H9 (cell line): ENCODE measurements at regions not wholly inside any gene's neighbourhood (a gene's known extent, or its start where the extent isn't known, plus 50 kb on each side); places are given as distances from the start of the nearest gene placed in this dataset.

Experiments used
- DNase-seq: peaks from one replicate; pipeline ENCODE4 v3.0.0-alpha.2; 2017
- H2AFZ ChIP-seq: one replicate; pipeline ENCODE4 v1.6.1; 2013; ENCODE audit warnings: mild to moderate bottlenecking, low read length, control low read depth, moderate library complexity
- H2AK5ac ChIP-seq: 2 replicates; pipeline ENCODE4 v1.6.1; 2013; ENCODE audit warnings: low read length, control low read depth, mixed read lengths; ENCODE audit not compliant: insufficient read length
- H2BK120ac ChIP-seq: one replicate; pipeline ENCODE4 v1.6.1; 2013; ENCODE audit warnings: low read depth, mild to moderate bottlenecking, low read length, control low read depth, inconsistent platforms; ENCODE audit not compliant: poor library complexity, severe bottlenecking
- H2BK12ac ChIP-seq: 2 replicates; pipeline ENCODE4 v1.6.1; 2013; ENCODE audit warnings: low read length, control low read depth, mixed read lengths, low read depth; ENCODE audit not compliant: insufficient read length
- H2BK15ac ChIP-seq: 2 replicates; pipeline ENCODE4 v1.6.1; 2013; ENCODE audit warnings: low read depth, low read length, control low read depth
- H2BK20ac ChIP-seq: one replicate; pipeline ENCODE4 v1.6.1; 2013; ENCODE audit warnings: low read depth, mild to moderate bottlenecking, low read length, control low read depth, inconsistent platforms; ENCODE audit not compliant: poor library complexity, severe bottlenecking
- H2BK5ac ChIP-seq: 2 replicates; pipeline ENCODE4 v1.6.1; 2013; ENCODE audit warnings: low read length, control low read depth, mixed read lengths; ENCODE audit not compliant: insufficient read length
- H3K14ac ChIP-seq: 2 replicates; pipeline ENCODE4 v1.6.1; 2013; ENCODE audit warnings: low read length, control low read depth; ENCODE audit not compliant: insufficient read depth
- H3K18ac ChIP-seq: 2 replicates; pipeline ENCODE4 v1.6.1; 2013; ENCODE audit warnings: low read depth, mild to moderate bottlenecking, mixed read lengths, low read length, control low read depth; ENCODE audit not compliant: insufficient read length
- H3K23ac ChIP-seq: 2 replicates; pipeline ENCODE4 v1.6.1; 2013; ENCODE audit warnings: low read length, control low read depth, mixed read lengths, low read depth; ENCODE audit not compliant: insufficient read length
- H3K23me2 ChIP-seq: 2 replicates; pipeline ENCODE4 v1.6.1; 2013; ENCODE audit warnings: low read depth, mild to moderate bottlenecking, mixed read lengths, low read length, control low read depth; ENCODE audit not compliant: insufficient read length, poor library complexity, severe bottlenecking
- H3K27ac ChIP-seq: 2 replicates; pipeline ENCODE4 v1.5.1; 2013; ENCODE audit warnings: low read length, control low read depth, mixed read lengths, low read depth; ENCODE audit not compliant: insufficient read length
- H3K27me3 ChIP-seq: 2 replicates; pipeline ENCODE4 v1.6.1; 2013; ENCODE audit warnings: low read length, control low read depth, inconsistent platforms; ENCODE audit not compliant: insufficient read depth
- H3K4ac ChIP-seq: 2 replicates; pipeline ENCODE4 v1.6.1; 2013; ENCODE audit warnings: low read depth, mild to moderate bottlenecking, control low read depth, inconsistent platforms, low read length, moderate library complexity
- H3K4me1 ChIP-seq: 2 replicates; pipeline ENCODE4 v1.6.1; 2013; ENCODE audit warnings: low read length, control low read depth, inconsistent platforms; ENCODE audit not compliant: insufficient read depth
- H3K4me2 ChIP-seq: 2 replicates; pipeline ENCODE4 v1.6.1; 2013; ENCODE audit warnings: low read length, control low read depth, mixed read lengths; ENCODE audit not compliant: insufficient read length, insufficient read depth
- H3K56ac ChIP-seq: 2 replicates; pipeline ENCODE4 v1.6.1; 2013; ENCODE audit warnings: low read depth, mild to moderate bottlenecking, mixed read lengths, low read length, control low read depth; ENCODE audit not compliant: insufficient read length
- H3K79me1 ChIP-seq: 2 replicates; pipeline ENCODE4 v1.6.1; 2013; ENCODE audit warnings: low read depth, mild to moderate bottlenecking, moderate library complexity, low read length, control low read depth, inconsistent platforms; ENCODE audit not compliant: insufficient read depth, poor library complexity, severe bottlenecking
- H3K79me2 ChIP-seq: 2 replicates; pipeline ENCODE4 v1.6.1; 2013; ENCODE audit warnings: low read length, control low read depth, inconsistent platforms; ENCODE audit not compliant: insufficient read depth
- H3K9ac ChIP-seq: 2 replicates; pipeline ENCODE4 v1.6.1; 2013; ENCODE audit warnings: low read length, control low read depth, mixed read lengths; ENCODE audit not compliant: insufficient read length; ENCODE audit errors: extremely low read depth
- H3K9me3 ChIP-seq: one replicate; pipeline ENCODE4 v1.6.1; 2013; ENCODE audit warnings: low read depth, low read length, inconsistent platforms; ENCODE audit not compliant: control insufficient read depth
- H3T11ph ChIP-seq: one replicate; pipeline ENCODE4 v1.6.1; 2013; ENCODE audit warnings: mild to moderate bottlenecking, low read length, control low read depth, inconsistent platforms
- H4K20me1 ChIP-seq: one replicate; pipeline ENCODE4 v1.6.1; 2013; ENCODE audit not compliant: control insufficient read depth, insufficient read length, insufficient read depth
- H4K5ac ChIP-seq: 2 replicates; pipeline ENCODE4 v1.6.1; 2013; ENCODE audit warnings: low read depth, mild to moderate bottlenecking, mixed read lengths, low read length, control low read depth; ENCODE audit not compliant: insufficient read length
- H4K8ac ChIP-seq: replicated peaks from 2 replicates; pipeline ENCODE4 v1.6.1; 2013; ENCODE audit warnings: low read length, control low read depth, mixed read lengths, low read depth; ENCODE audit not compliant: insufficient read length
- H4K91ac ChIP-seq: 2 replicates; pipeline ENCODE4 v1.6.1; 2013; ENCODE audit warnings: low read depth, mild to moderate bottlenecking, moderate library complexity, mixed read lengths, low read length, control low read depth; ENCODE audit not compliant: insufficient read length
- H3K27ac Mint-ChIP-seq, 3 experiments: 2 replicates in 2 of 3; 3 replicates in 1 of 3; pipeline ENCODE4 v1.8.0; 2020 to 2021; ENCODE audit warnings: mixed read lengths in 3 of 3, mild to moderate bottlenecking in 1 of 3, moderate library complexity in 1 of 3
- H3K27me3 Mint-ChIP-seq: 2 replicates; pipeline ENCODE4 v1.8.0; 2021; ENCODE audit warnings: low read depth, mild to moderate bottlenecking, moderate library complexity, mixed read lengths
- H3K36me3 Mint-ChIP-seq, 3 experiments: 2 replicates in 2 of 3; 3 replicates in 1 of 3; pipeline ENCODE4 v1.8.0; 2020 to 2021; ENCODE audit warnings: low read depth in 3 of 3, mixed read lengths in 3 of 3; ENCODE audit not compliant: insufficient read depth in 1 of 3
- H3K4me1 Mint-ChIP-seq, 2 experiments: 2 replicates each; pipeline ENCODE4 v1.8.0; 2020; ENCODE audit warnings: mixed read lengths in 2 of 2
- H3K4me3 Mint-ChIP-seq, 2 experiments: 2 replicates in 1 of 2; 3 replicates in 1 of 2; pipeline ENCODE4 v1.8.0; 2020 to 2021; ENCODE audit warnings: mild to moderate bottlenecking in 2 of 2, mixed read lengths in 2 of 2, moderate library complexity in 1 of 2
- H3K9me3 Mint-ChIP-seq, 2 experiments: 2 replicates in 1 of 2; 3 replicates in 1 of 2; pipeline ENCODE4 v1.8.0; 2020; ENCODE audit warnings: mild to moderate bottlenecking in 2 of 2, mixed read lengths in 2 of 2, moderate library complexity in 1 of 2
- WGBS: extraction: QIAGEN DNeasy Blood & Tissue Kit; methylation state at CpG from one replicate; pipeline ENCODE4 v1.1.7; 2013; ENCODE audit warnings: missing lambda C conversion rate, low lambda C conversion rate, mixed read lengths; ENCODE audit not compliant: insufficient read length; ENCODE audit errors: extremely low coverage; 5-methylcytosine and 5-hydroxymethylcytosine counted together
- TF ChIP-seq, protein P1 (sequence below): fragments of 200-600 bp; sonication (generic); conservative IDR thresholded peaks from 3 replicates; pipeline ENCODE4 v1.8.0; 2021; ENCODE audit warnings: antibody characterized with exemption, mild to moderate bottlenecking

DNA sequence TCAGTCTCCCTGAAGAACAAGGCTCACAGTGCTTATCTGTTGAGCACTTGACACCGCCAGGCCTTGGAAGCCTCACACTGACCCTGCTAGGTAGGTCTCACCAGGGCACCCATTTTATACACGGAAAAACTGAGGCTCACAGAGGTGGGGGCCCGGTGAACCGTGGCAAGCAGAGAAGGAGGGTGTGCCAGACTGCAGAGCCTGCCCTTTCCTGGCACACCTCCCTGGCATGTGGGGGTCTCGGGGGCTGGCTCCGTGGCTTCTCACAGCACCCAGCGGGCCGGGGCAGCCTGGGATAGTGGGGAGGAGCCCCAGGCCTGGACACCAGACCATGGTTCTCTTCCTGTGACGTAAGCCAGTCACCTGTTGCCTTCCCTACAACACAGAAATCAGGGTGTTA is 53.7 kb upstream of the IER5L start:
- TF ChIP-seq, protein P1, sequence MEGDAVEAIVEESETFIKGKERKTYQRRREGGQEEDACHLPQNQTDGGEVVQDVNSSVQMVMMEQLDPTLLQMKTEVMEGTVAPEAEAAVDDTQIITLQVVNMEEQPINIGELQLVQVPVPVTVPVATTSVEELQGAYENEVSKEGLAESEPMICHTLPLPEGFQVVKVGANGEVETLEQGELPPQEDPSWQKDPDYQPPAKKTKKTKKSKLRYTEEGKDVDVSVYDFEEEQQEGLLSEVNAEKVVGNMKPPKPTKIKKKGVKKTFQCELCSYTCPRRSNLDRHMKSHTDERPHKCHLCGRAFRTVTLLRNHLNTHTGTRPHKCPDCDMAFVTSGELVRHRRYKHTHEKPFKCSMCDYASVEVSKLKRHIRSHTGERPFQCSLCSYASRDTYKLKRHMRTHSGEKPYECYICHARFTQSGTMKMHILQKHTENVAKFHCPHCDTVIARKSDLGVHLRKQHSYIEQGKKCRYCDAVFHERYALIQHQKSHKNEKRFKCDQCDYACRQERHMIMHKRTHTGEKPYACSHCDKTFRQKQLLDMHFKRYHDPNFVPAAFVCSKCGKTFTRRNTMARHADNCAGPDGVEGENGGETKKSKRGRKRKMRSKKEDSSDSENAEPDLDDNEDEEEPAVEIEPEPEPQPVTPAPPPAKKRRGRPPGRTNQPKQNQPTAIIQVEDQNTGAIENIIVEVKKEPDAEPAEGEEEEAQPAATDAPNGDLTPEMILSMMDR, result no peak
- H3K79me2 ChIP-seq, result no peaks in the 10 kb centered on the region
- H3T11ph ChIP-seq, result no peak overlapping the region
- H2BK12ac ChIP-seq, result no peak overlapping the region
- WGBS, result no CpG with 5 or more reads among the region's 9 CpGs
- H3K4ac ChIP-seq, result no peak overlapping the region
- H3K79me1 ChIP-seq, result no peaks in the 10 kb centered on the region
- H3K4me1 ChIP-seq, result no peaks in the 10 kb centered on the region
- no peak overlapping the region for H2BK5ac ChIP-seq
- no peak overlapping the region for H3K27ac ChIP-seq
- Mint-ChIP-seq H3K4me1 (peaks cover 6% of the 10 kb centered on the region in 2 experiments), H3K27ac (no peak overlapping the region), H3K9me3 (no peaks in the 10 kb centered on the region), H3K4me3 (no peak overlapping the region), H3K27me3 (peaks cover 7% of the 10 kb centered on the region), H3K36me3 (peaks cover 0 to 2% (median 0%) of the 10 kb centered on the region in 3 experiments; a peak in 1 of 7 replicates)
- H3K56ac ChIP-seq, result no peak overlapping the region
- no peak overlapping the region for H4K5ac ChIP-seq
- no peak overlapping the region for H3K4me2 ChIP-seq
- no peaks in the 10 kb centered on the region for H3K27me3 ChIP-seq
- no peaks in the 10 kb centered on the region for H3K23me2 ChIP-seq
- H3K9me3 ChIP-seq, result no peaks in the 10 kb centered on the region
- no peaks in the 10 kb centered on the region for H4K20me1 ChIP-seq
- no peak overlapping the region for H4K8ac ChIP-seq
- H3K14ac ChIP-seq, result no peak overlapping the region
- no peak overlapping the region for H2AK5ac ChIP-seq
- H4K91ac ChIP-seq, result no peak overlapping the region
- DNase-seq, result no peak
- no peak overlapping the region for H3K18ac ChIP-seq
- no peak overlapping the region for H2BK120ac ChIP-seq
- H3K23ac ChIP-seq, result no peak overlapping the region
- no peak overlapping the region for H2AFZ ChIP-seq
- H2BK20ac ChIP-seq, result no peak overlapping the region
- no peak overlapping the region for H2BK15ac ChIP-seq
- H3K9ac ChIP-seq, result no peak overlapping the region
